IMR-90 (cell line): ENCODE measurements at regions not wholly inside any gene's neighbourhood (a gene's known extent, or its start where the extent isn't known, plus 50 kb on each side); places are given as distances from the start of the nearest gene placed in this dataset.

Experiments
- BHLHE40 ChIP-seq: fragments of 150-350 bp; IDR thresholded peaks from 2 replicates; pipeline ENCODE4 v1.6.1; 2016; ENCODE audit warnings: mild to moderate bottlenecking, low read depth, low read length
- CTCF ChIP-seq: conservative IDR thresholded peaks from 2 replicates; pipeline ENCODE4 v1.5.1; 2012; ENCODE audit warnings: mild to moderate bottlenecking, low read depth, low read length, improper control_type of control experiment
- ELK1 ChIP-seq: fragments of 150-350 bp; IDR thresholded peaks from 2 replicates; pipeline ENCODE4 v1.6.1; 2016; ENCODE audit warnings: low read depth, mild to moderate bottlenecking, low read length, moderate library complexity, borderline replicate concordance
- POLR2A ChIP-seq: IDR thresholded peaks from 2 replicates; pipeline ENCODE4 v1.6.1; 2012; ENCODE audit warnings: mild to moderate bottlenecking, low read depth, low read length
- SMC3 ChIP-seq: fragments of 150-350 bp; IDR thresholded peaks from 2 replicates; pipeline ENCODE4 v1.6.1; 2016; ENCODE audit warnings: low read depth, mild to moderate bottlenecking, antibody characterized with exemption, low read length, moderate library complexity

- TF ChIP-seq POLR2A (no peak), CTCF (no peak), BHLHE40 (no peak), ELK1 (no peak), SMC3 (no peak)
Measured at GRCh38 chr2:119088416-119088815, 70.1 kb downstream of the C1QL2 start.
